HepG2 (cell line): ENCODE measurements at regions not wholly inside any gene's neighbourhood (a gene's known extent, or its start where the extent isn't known, plus 50 kb on each side); places are given as distances from the start of the nearest gene placed in this dataset.

Experiments
- ARID3A ChIP-seq: IDR thresholded peaks from 2 replicates; pipeline ENCODE4 v1.6.1; 2012; ENCODE audit warnings: low read depth, low read length, improper control_type of control experiment
- ATF5 ChIP-seq: sonication (generic); formaldehyde crosslinking; IDR thresholded peaks from 2 replicates; pipeline ENCODE4 v1.4.0; 2020; ENCODE audit warnings: mild to moderate bottlenecking, low read depth, missing genetic modification reagents
- CREB1 ChIP-seq, 2 experiments: fragments of 450-650 bp in 1 of 2; IDR thresholded peaks; 2 replicates each; pipeline ENCODE4 v1.6.1; 2016 to 2017; ENCODE audit warnings: control low read depth in 1 of 2, mild to moderate bottlenecking in 1 of 2, missing compliant biosample characterization in 1 of 2, missing genetic modification characterization in 1 of 2
- CSRNP1 ChIP-seq: sonication (generic); formaldehyde crosslinking; IDR thresholded peaks from 2 replicates; pipeline ENCODE4 v1.8.1; 2023; ENCODE audit warnings: mild to moderate bottlenecking, missing genetic modification reagents
- EED ChIP-seq: sonication (generic); formaldehyde crosslinking; IDR thresholded peaks from 2 replicates; pipeline ENCODE4 v1.5.0; 2020; ENCODE audit warnings: mild to moderate bottlenecking, missing genetic modification reagents
- EZH2 ChIP-seq: conservative IDR thresholded peaks from 2 replicates; pipeline ENCODE4 v1.6.1; 2012; ENCODE audit warnings: mild to moderate bottlenecking, low read depth, low read length, moderate library complexity
- NPAS2 ChIP-seq: sonication (generic); formaldehyde crosslinking; IDR thresholded peaks from 2 replicates; pipeline ENCODE4 v1.8.0; 2022; ENCODE audit warnings: mild to moderate bottlenecking, missing genetic modification reagents, borderline replicate concordance
- THAP8 ChIP-seq: sonication (generic); formaldehyde crosslinking; IDR thresholded peaks from 2 replicates; pipeline ENCODE4 v1.5.1; 2020; ENCODE audit warnings: missing genetic modification reagents, mild to moderate bottlenecking, borderline replicate concordance
- ZFP90 ChIP-seq: sonication (generic); formaldehyde crosslinking; IDR thresholded peaks from 2 replicates; pipeline ENCODE4 v1.8.0; 2022; ENCODE audit warnings: missing genetic modification reagents, mild to moderate bottlenecking, inconsistent platforms, borderline replicate concordance
- ZNF143 ChIP-seq: sonication (generic); formaldehyde crosslinking; IDR thresholded peaks from 2 replicates; pipeline ENCODE4 v1.4.0; 2020; ENCODE audit warnings: missing genetic modification reagents
- ZNF225 ChIP-seq: sonication (generic); formaldehyde crosslinking; IDR thresholded peaks from 2 replicates; pipeline ENCODE4 v1.4.0; 2020; ENCODE audit warnings: mild to moderate bottlenecking, missing genetic modification reagents
- ZNF280B ChIP-seq: sonication (generic); formaldehyde crosslinking; IDR thresholded peaks from 2 replicates; pipeline ENCODE4 v1.5.0; 2020; ENCODE audit warnings: missing genetic modification reagents, mild to moderate bottlenecking, borderline replicate concordance
- ZNF292 ChIP-seq: sonication (generic); formaldehyde crosslinking; IDR thresholded peaks from 2 replicates; pipeline ENCODE4 v1.8.1; 2022; ENCODE audit warnings: mild to moderate bottlenecking, low read depth, missing genetic modification reagents, borderline replicate concordance
- ZNF646 ChIP-seq: sonication (generic); formaldehyde crosslinking; IDR thresholded peaks from 2 replicates; pipeline ENCODE4 v1.9.0; 2021; ENCODE audit warnings: mild to moderate bottlenecking, missing genetic modification reagents
- ZNF7 ChIP-seq: IDR thresholded peaks from 2 replicates; pipeline ENCODE4 v1.6.1; 2016; ENCODE audit warnings: missing biosample characterization, missing genetic modification reagents

- TF ChIP-seq EED (CRISPR knock-in tag) (no peak; the same call in 1 of the 2 replicates), ARID3A (peak; percentile 95), ZFP90 (CRISPR knock-in tag) (peak; percentile 32; the same call in 1 of the 2 replicates), ZNF646 (CRISPR knock-in tag) (no peak), EZH2 (no peak), CREB1 (IDR thresholded peaks at IDR 0.05) (0 out of 2 replicates have a peak, but pooled peaks have one; percentile 19), CREB1 (CRISPR knock-in tag; IDR thresholded peaks at IDR 0.05) (no peak), ZNF225 (CRISPR knock-in tag) (peak; percentile 61; the same call in 1 of the 2 replicates), ZNF7 (CRISPR knock-in tag) (peak; percentile 63; the same call in 1 of the 2 replicates), CSRNP1 (CRISPR knock-in tag) (0 out of 2 replicates have a peak, but pooled peaks have one; percentile 48), NPAS2 (CRISPR knock-in tag) (no peak), ZNF280B (CRISPR knock-in tag) (no peak), ZNF143 (peak; percentile 31; the same call in 1 of the 2 replicates), ATF5 (CRISPR knock-in tag) (peak; percentile 72; the same call in 1 of the 2 replicates), ZNF292 (CRISPR knock-in tag) (no peak; the same call in 1 of the 2 replicates), THAP8 (no peak)
These were observed 115.8 kb downstream of the KBTBD8 start (continued) for GRCh38 chr3:67113802-67114407.
